HG03354 (cell line): ENCODE measurements at regions not wholly inside any gene's neighbourhood (a gene's known extent, or its start where the extent isn't known, plus 50 kb on each side); places are given as distances from the start of the nearest gene placed in this dataset.

Experiments used
- ATAC-seq: cut with Tn5 transposase; IDR thresholded peaks from one replicate; pipeline ENCODE4 v1.9.1; 2021; ENCODE audit warnings: mild to moderate bottlenecking; ENCODE audit not compliant: unreplicated experiment, poor library complexity, severe bottlenecking

- ATAC-seq, result no peak
Measured at GRCh38 chr2:129724021-129724757, 255.3 kb upstream of the RAB6C start.

GRCh38 chr2:129726216-129726615, 253.2 kb upstream of the RAB6C start:
- no peak for ATAC-seq

- ATAC-seq, result no peak
Measured at GRCh38 chr2:129727286-129727685, 252.2 kb upstream of the RAB6C start.

- no peak for ATAC-seq
Measured at GRCh38 chr2:129728035-129728972, 251.2 kb upstream of the RAB6C start.

- no peak for ATAC-seq
Measured at GRCh38 chr2:129729011-129729410, 250.5 kb upstream of the RAB6C start.

GRCh38 chr2:129729646-129730045, 249.8 kb upstream of the RAB6C start:
- ATAC-seq, result no peak

- ATAC-seq, result no peak
Measured at GRCh38 chr2:129730979-129731378, 248.5 kb upstream of the RAB6C start.

- ATAC-seq, result no peak
Measured at GRCh38 chr2:129731907-129732629, 247.4 kb upstream of the RAB6C start.

- no peak for ATAC-seq
Measured at GRCh38 chr2:129732630-129733026, 246.8 kb upstream of the RAB6C start.

GRCh38 chr2:129733041-129733440, 246.4 kb upstream of the RAB6C start:
- no peak for ATAC-seq

- no peak for ATAC-seq
Measured at GRCh38 chr2:129733579-129733978, 245.9 kb upstream of the RAB6C start.

GRCh38 chr2:129734343-129735034, 245.0 kb upstream of the RAB6C start:
- ATAC-seq, result no peak

GRCh38 chr2:129735576-129735975, 243.9 kb upstream of the RAB6C start:
- no peak for ATAC-seq

- no peak for ATAC-seq
Measured at GRCh38 chr2:129737660-129738527, 241.6 kb upstream of the RAB6C start.

- ATAC-seq, result no peak
Measured at GRCh38 chr2:129738799-129739198, 240.7 kb upstream of the RAB6C start.

GRCh38 chr2:129740504-129740903, 239.0 kb upstream of the RAB6C start:
- ATAC-seq, result no peak

GRCh38 chr2:129741165-129741564, 238.3 kb upstream of the RAB6C start:
- ATAC-seq, result no peak

- no peak for ATAC-seq
Measured at GRCh38 chr2:129741623-129742022, 237.8 kb upstream of the RAB6C start.
